GM12878 (cell line): ENCODE measurements at regions not wholly inside any gene's neighbourhood (a gene's known extent, or its start where the extent isn't known, plus 50 kb on each side); places are given as distances from the start of the nearest gene placed in this dataset.

Experiments
- ATAC-seq: fragments of 200-7000 bp; cut with Tn5 transposase; 3 replicates; pipeline ENCODE4 v1.9.1; 2020; ENCODE audit warnings: mild to moderate bottlenecking, moderate library complexity
- BruUV-seq: library from RNA; stranded (reverse); fragments of 400-500 nt; replicated peaks from 2 replicates; lab custom pipeline; 2021; lab: Mats Ljungman, UMichigan
- CTCF ChIA-PET: fragments of 300-600 bp; sonication (Branson Sonifier 250); formaldehyde crosslinking; extraction: SDS; loops from one replicate; lab custom pipeline; 2021; ENCODE audit warnings: inconsistent platforms; lab: Yijun Ruan, JAX
- POLR2A ChIA-PET: fragments of 350-600 bp; formaldehyde crosslinking; extraction: SDS; loops from one replicate; lab custom pipeline; 2021; ENCODE audit warnings: inconsistent platforms; lab: Charles Lee
- RAD21 ChIA-PET: fragments of 300-600 bp; sonication (Branson Sonifier 250); formaldehyde crosslinking; loops from one replicate; lab custom pipeline; 2023; ENCODE audit warnings: antibody characterized with exemption; ENCODE audit not compliant: unreplicated experiment; lab: Charles Lee
- SMC1A ChIA-PET: fragments of 300-600 bp; sonication (Branson Sonifier 250); formaldehyde crosslinking; loops from one replicate; lab custom pipeline; 2023; ENCODE audit not compliant: unreplicated experiment, uncharacterized antibody; lab: Charles Lee
- DNase-seq: peaks from one replicate; pipeline ENCODE4 v3.0.0-alpha.2; 2011; ENCODE audit warnings: low read depth, low spot score
- FAIRE-seq: peaks from 3 replicates; lab custom pipeline; 2011; peaks lifted over from hg19 to GRCh38; lab: Jason Lieb, UNC
- H2AFZ ChIP-seq: 2 replicates; pipeline ENCODE4 v1.6.0; 2011; ENCODE audit warnings: low read depth, low read length, control low read depth; ENCODE audit not compliant: control insufficient read depth
- H3K27ac ChIP-seq: 2 replicates; pipeline ENCODE4 v1.5.1; 2011; ENCODE audit warnings: control low read depth; ENCODE audit not compliant: control insufficient read depth, insufficient read depth
- H3K27me3 ChIP-seq, 2 experiments: replicated peaks in 1 of 2; 2 replicates each; pipeline versions ENCODE4 v1.6.0 to v1.6.1; 2011; ENCODE audit warnings: low read length in 1 of 2; ENCODE audit not compliant: control insufficient read depth in 2 of 2, insufficient read depth in 2 of 2
- H3K36me3 ChIP-seq, 2 experiments: 2 replicates each; pipeline ENCODE4 v1.5.1; 2011; ENCODE audit warnings: low read length in 1 of 2; ENCODE audit not compliant: control insufficient read depth in 2 of 2, insufficient read depth in 2 of 2
- H3K4me1 ChIP-seq: 2 replicates; pipeline ENCODE4 v1.6.1; 2011; ENCODE audit warnings: mild to moderate bottlenecking, low read length, moderate library complexity, mixed read lengths; ENCODE audit not compliant: control insufficient read depth, insufficient read depth
- H3K4me2 ChIP-seq: 2 replicates; pipeline ENCODE4 v1.6.0; 2011; ENCODE audit warnings: control low read depth; ENCODE audit not compliant: control insufficient read depth, insufficient read depth
- H3K4me3 ChIP-seq: fragments of 200-600 bp; sonication (generic); 2 replicates; pipeline ENCODE4 v1.5.1; 2016
- H3K79me2 ChIP-seq: 2 replicates; pipeline ENCODE4 v1.6.0; 2011; ENCODE audit warnings: low read length; ENCODE audit not compliant: control insufficient read depth, insufficient read depth
- H3K9ac ChIP-seq: 2 replicates; pipeline ENCODE4 v1.8.0; 2011; ENCODE audit warnings: low read length, control low read depth, mixed read lengths; ENCODE audit not compliant: control insufficient read depth, insufficient read depth
- H3K9me3 ChIP-seq: replicated peaks from 3 replicates; pipeline ENCODE4 v1.5.1; 2011; ENCODE audit warnings: mild to moderate bottlenecking, low read length; ENCODE audit not compliant: control insufficient read depth, insufficient read depth
- H4K20me1 ChIP-seq: 2 replicates; pipeline ENCODE4 v1.6.0; 2011; ENCODE audit not compliant: control insufficient read depth, insufficient read depth
- CBFB ChIP-seq: IDR thresholded peaks from 2 replicates; pipeline ENCODE4 v1.6.1; 2016; ENCODE audit warnings: antibody characterized with exemption, low read depth
- CBX3 ChIP-seq: fragments of 200-600 bp; sonication (generic); IDR thresholded peaks from 2 replicates; pipeline ENCODE4 v1.6.1; 2016; ENCODE audit warnings: low read depth, borderline replicate concordance
- CREB1 ChIP-seq: IDR thresholded peaks from 2 replicates; pipeline ENCODE4 v1.6.1; 2012; ENCODE audit warnings: low read depth, mild to moderate bottlenecking, inconsistent platforms
- MTA2 ChIP-seq: fragments of 450-650 bp; IDR thresholded peaks from 2 replicates; pipeline ENCODE4 v1.6.1; 2016; ENCODE audit warnings: low read depth, mild to moderate bottlenecking, moderate library complexity
- NBN ChIP-seq: fragments of 450-650 bp; IDR thresholded peaks from 2 replicates; pipeline ENCODE4 v1.6.1; 2016
- WGBS: methylation state at CpG from one replicate; pipeline ENCODE4 v1.1.6; 2016; ENCODE audit warnings: low lambda C conversion rate; ENCODE audit not compliant: insufficient replicate concordance, insufficient coverage; ENCODE audit errors: missing lambda C conversion rate; 5-methylcytosine and 5-hydroxymethylcytosine counted together
- in situ Hi-C: fragments of 300-500 bp; cut with MboI; formaldehyde crosslinking; loops from 9 replicates; pipeline ENCODE4 v1.14.3; 2018; ENCODE audit warnings: mixed read lengths
- intact Hi-C: fragments of 100-400 bp; cut with micrococcal nuclease; formaldehyde crosslinking; loops from one replicate; pipeline ENCODE4 v1.14.2; 2022; ENCODE audit not compliant: unreplicated experiment
- TF ChIP-seq, protein P1 (sequence below): fragments of 450-650 bp; IDR thresholded peaks from 2 replicates; pipeline ENCODE4 v1.6.1; 2018; ENCODE audit warnings: mild to moderate bottlenecking, low read depth, moderate library complexity; ENCODE audit not compliant: partially characterized antibody
- TF ChIP-seq, protein P2 (sequence below): fragments of 450-650 bp; IDR thresholded peaks from 2 replicates; pipeline ENCODE4 v1.6.1; 2017; ENCODE audit warnings: antibody characterized with exemption, mild to moderate bottlenecking, moderate library complexity
- TF ChIP-seq, protein P3 (sequence below): fragments of 450-650 bp; conservative IDR thresholded peaks from 2 replicates; pipeline ENCODE4 v1.6.1; 2017; ENCODE audit warnings: mild to moderate bottlenecking, moderate library complexity

DNA sequence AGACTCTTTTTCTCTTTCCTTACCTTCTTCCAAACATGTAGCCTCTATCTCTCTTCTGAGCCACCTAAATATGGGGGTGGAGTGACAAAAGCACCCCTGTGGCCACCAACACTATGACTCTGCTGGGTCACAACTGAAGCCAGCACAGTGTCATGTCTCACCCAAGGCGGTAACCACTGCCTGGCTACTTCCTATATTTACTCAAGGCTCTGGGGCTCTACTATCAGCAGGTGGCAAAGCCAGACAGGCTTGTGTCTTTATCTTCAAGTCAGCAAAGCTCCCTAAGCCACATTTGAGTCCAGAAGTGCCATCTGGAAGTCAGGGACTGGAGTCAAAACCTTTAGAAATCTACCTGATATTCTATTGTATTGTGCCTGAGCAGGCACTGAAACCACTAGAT lies 1515.2 kb downstream of the PLA2G4A start:
- no peaks in the 10 kb centered on the region for H3K36me3 ChIP-seq
- ChIA-PET CTCF (interaction anchor here (1.6 kb wide), 1 partner anchor 12 kb away, joined by 4 read pairs; no protein-coding TSS in a partner anchor), RAD21 (no interaction called here), SMC1A (no interaction called here), POLR2A (no interaction called here)
- 6% methylated on average over 1 of the region's 1 CpG for WGBS
- H3K9ac ChIP-seq, result no peak overlapping the region
- FAIRE-seq, result no peak
- BruUV-seq, result no TSS peak
- no peak overlapping the region for H2AFZ ChIP-seq
- H3K4me1 ChIP-seq, result no peaks in the 10 kb centered on the region
- intact Hi-C loops (no loop called here), in situ Hi-C loops (no loop called here)
- no peak overlapping the region for H3K4me2 ChIP-seq
- no peaks in the 10 kb centered on the region for H3K79me2 ChIP-seq
- TF ChIP-seq, protein P1, sequence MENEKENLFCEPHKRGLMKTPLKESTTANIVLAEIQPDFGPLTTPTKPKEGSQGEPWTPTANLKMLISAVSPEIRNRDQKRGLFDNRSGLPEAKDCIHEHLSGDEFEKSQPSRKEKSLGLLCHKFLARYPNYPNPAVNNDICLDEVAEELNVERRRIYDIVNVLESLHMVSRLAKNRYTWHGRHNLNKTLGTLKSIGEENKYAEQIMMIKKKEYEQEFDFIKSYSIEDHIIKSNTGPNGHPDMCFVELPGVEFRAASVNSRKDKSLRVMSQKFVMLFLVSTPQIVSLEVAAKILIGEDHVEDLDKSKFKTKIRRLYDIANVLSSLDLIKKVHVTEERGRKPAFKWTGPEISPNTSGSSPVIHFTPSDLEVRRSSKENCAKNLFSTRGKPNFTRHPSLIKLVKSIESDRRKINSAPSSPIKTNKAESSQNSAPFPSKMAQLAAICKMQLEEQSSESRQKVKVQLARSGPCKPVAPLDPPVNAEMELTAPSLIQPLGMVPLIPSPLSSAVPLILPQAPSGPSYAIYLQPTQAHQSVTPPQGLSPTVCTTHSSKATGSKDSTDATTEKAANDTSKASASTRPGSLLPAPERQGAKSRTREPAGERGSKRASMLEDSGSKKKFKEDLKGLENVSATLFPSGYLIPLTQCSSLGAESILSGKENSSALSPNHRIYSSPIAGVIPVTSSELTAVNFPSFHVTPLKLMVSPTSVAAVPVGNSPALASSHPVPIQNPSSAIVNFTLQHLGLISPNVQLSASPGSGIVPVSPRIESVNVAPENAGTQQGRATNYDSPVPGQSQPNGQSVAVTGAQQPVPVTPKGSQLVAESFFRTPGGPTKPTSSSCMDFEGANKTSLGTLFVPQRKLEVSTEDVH, result no peak
- no peak for TF ChIP-seq CBFB
- no peak for TF ChIP-seq MTA2
- TF ChIP-seq, protein P2, sequence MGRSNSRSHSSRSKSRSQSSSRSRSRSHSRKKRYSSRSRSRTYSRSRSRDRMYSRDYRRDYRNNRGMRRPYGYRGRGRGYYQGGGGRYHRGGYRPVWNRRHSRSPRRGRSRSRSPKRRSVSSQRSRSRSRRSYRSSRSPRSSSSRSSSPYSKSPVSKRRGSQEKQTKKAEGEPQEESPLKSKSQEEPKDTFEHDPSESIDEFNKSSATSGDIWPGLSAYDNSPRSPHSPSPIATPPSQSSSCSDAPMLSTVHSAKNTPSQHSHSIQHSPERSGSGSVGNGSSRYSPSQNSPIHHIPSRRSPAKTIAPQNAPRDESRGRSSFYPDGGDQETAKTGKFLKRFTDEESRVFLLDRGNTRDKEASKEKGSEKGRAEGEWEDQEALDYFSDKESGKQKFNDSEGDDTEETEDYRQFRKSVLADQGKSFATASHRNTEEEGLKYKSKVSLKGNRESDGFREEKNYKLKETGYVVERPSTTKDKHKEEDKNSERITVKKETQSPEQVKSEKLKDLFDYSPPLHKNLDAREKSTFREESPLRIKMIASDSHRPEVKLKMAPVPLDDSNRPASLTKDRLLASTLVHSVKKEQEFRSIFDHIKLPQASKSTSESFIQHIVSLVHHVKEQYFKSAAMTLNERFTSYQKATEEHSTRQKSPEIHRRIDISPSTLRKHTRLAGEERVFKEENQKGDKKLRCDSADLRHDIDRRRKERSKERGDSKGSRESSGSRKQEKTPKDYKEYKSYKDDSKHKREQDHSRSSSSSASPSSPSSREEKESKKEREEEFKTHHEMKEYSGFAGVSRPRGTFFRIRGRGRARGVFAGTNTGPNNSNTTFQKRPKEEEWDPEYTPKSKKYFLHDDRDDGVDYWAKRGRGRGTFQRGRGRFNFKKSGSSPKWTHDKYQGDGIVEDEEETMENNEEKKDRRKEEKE, result no peak
- no peak for TF ChIP-seq CREB1
- TF ChIP-seq NBN, result no peak
- no peak for TF ChIP-seq CBX3
- TF ChIP-seq, protein P3, sequence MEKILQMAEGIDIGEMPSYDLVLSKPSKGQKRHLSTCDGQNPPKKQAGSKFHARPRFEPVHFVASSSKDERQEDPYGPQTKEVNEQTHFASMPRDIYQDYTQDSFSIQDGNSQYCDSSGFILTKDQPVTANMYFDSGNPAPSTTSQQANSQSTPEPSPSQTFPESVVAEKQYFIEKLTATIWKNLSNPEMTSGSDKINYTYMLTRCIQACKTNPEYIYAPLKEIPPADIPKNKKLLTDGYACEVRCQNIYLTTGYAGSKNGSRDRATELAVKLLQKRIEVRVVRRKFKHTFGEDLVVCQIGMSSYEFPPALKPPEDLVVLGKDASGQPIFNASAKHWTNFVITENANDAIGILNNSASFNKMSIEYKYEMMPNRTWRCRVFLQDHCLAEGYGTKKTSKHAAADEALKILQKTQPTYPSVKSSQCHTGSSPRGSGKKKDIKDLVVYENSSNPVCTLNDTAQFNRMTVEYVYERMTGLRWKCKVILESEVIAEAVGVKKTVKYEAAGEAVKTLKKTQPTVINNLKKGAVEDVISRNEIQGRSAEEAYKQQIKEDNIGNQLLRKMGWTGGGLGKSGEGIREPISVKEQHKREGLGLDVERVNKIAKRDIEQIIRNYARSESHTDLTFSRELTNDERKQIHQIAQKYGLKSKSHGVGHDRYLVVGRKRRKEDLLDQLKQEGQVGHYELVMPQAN, result no peak
- H3K9me3 ChIP-seq, result no peaks in the 10 kb centered on the region
- DNase-seq, result no peak
- no peaks in the 10 kb centered on the region for H3K27me3 ChIP-seq
- no peak overlapping the region for H3K27ac ChIP-seq
- peak; percentile 31; the same call in 1 of the 3 replicates for ATAC-seq
- H4K20me1 ChIP-seq, result no peaks in the 10 kb centered on the region
- H3K4me3 ChIP-seq, result no peak overlapping the region
